ENCODE measurements at regions not wholly inside any gene's neighbourhood (a gene's known extent, or its start where the extent isn't known, plus 50 kb on each side); places are given as distances from the start of the nearest gene placed in this dataset.

- peak; percentile 44 for TF ChIP-seq CTCF (IDR thresholded peaks at IDR 0.05; ENCODE audit: extremely low read depth, insufficient read depth, missing control alignments)
- in situ Hi-C loops (cut with MboI; ENCODE audit: low pct_unique_long_range_greater_than_20kb, low sequenced_read_pairs, unreplicated experiment) = no loop called here
- no peak for DNase-seq (ENCODE audit: low spot score)
Observed at GRCh38 chrX:46386511-46386910, 158.7 kb downstream of the ZNF674 start.

GRCh38 chrX:46383006-46383405 lies 162.2 kb downstream of the ZNF674 start:
- in situ Hi-C loops (cut with MboI; ENCODE audit: low pct_unique_long_range_greater_than_20kb, low sequenced_read_pairs, unreplicated experiment) = no loop called here
- no peak for TF ChIP-seq CTCF (IDR thresholded peaks at IDR 0.05; ENCODE audit: extremely low read depth, insufficient read depth, missing control alignments)
- no peak for DNase-seq (ENCODE audit: low spot score)

GRCh38 chrX:46382595-46382994 lies 162.6 kb downstream of the ZNF674 start:
- no peak for TF ChIP-seq CTCF (IDR thresholded peaks at IDR 0.05; ENCODE audit: extremely low read depth, insufficient read depth, missing control alignments)
- in situ Hi-C loops (cut with MboI; ENCODE audit: low pct_unique_long_range_greater_than_20kb, low sequenced_read_pairs, unreplicated experiment) = no loop called here
- DNase-seq (ENCODE audit: low spot score) = no peak

GRCh38 chrX:46381630-46382029 lies 163.6 kb downstream of the ZNF674 start:
- peak; percentile 28 for DNase-seq (ENCODE audit: low spot score)
- in situ Hi-C loops (cut with MboI; ENCODE audit: low pct_unique_long_range_greater_than_20kb, low sequenced_read_pairs, unreplicated experiment) = no loop called here
- TF ChIP-seq CTCF (IDR thresholded peaks at IDR 0.05; ENCODE audit: extremely low read depth, insufficient read depth, missing control alignments) = peak; percentile 61

- no peak for TF ChIP-seq CTCF (IDR thresholded peaks at IDR 0.05; ENCODE audit: extremely low read depth, insufficient read depth, missing control alignments)
- DNase-seq (ENCODE audit: low spot score) = no peak
- in situ Hi-C loops (cut with MboI; ENCODE audit: low pct_unique_long_range_greater_than_20kb, low sequenced_read_pairs, unreplicated experiment) = no loop called here
Observed at GRCh38 chrX:46380148-46380752, 165.0 kb downstream of the ZNF674 start.

- DNase-seq (ENCODE audit: low spot score) = peak; percentile 26
Observed at GRCh38 chrX:46376246-46376885, 168.9 kb downstream of the ZNF674 start.

More at GRCh38 chrX:46376246-46376885, 168.9 kb downstream of the ZNF674 start:
- peak; percentile 17 for TF ChIP-seq CTCF (IDR thresholded peaks at IDR 0.05; ENCODE audit: extremely low read depth, insufficient read depth, missing control alignments)
- in situ Hi-C loops (cut with MboI; ENCODE audit: low pct_unique_long_range_greater_than_20kb, low sequenced_read_pairs, unreplicated experiment) = no loop called here
